ENCODE measurements at regions not wholly inside any gene's neighbourhood (a gene's known extent, or its start where the extent isn't known, plus 50 kb on each side); places are given as distances from the start of the nearest gene placed in this dataset.

GRCh38 chr12:87930033-87930432 lies 99.2 kb downstream of the C12orf50 start:
- H3K4me3 Mint-ChIP-seq, result no peak overlapping the region
- no peaks in the 10 kb centered on the region for H3K27me3 Mint-ChIP-seq
- H3K36me3 Mint-ChIP-seq (ENCODE audit: low read depth), result no peaks in the 10 kb centered on the region
- H3K27ac Mint-ChIP-seq, result no peak overlapping the region
- H3K9me3 Mint-ChIP-seq, result no peaks in the 10 kb centered on the region
- no peaks in the 10 kb centered on the region for H3K4me1 Mint-ChIP-seq (ENCODE audit: low read depth)

- Mint-ChIP-seq H3K9me3 (no peaks in the 10 kb centered on the region), H3K27ac (no peak overlapping the region), H3K27me3 (no peaks in the 10 kb centered on the region), H3K36me3 (ENCODE audit: low read depth) (no peaks in the 10 kb centered on the region), H3K4me3 (no peak overlapping the region), H3K4me1 (ENCODE audit: low read depth) (no peaks in the 10 kb centered on the region)
These were observed 99.9 kb downstream of the C12orf50 start for GRCh38 chr12:87929346-87929745.

GRCh38 chr12:87928031-87928430 lies 101.2 kb downstream of the C12orf50 start:
- no peaks in the 10 kb centered on the region for H3K9me3 Mint-ChIP-seq
- no peaks in the 10 kb centered on the region for H3K36me3 Mint-ChIP-seq (ENCODE audit: low read depth)
- H3K4me1 Mint-ChIP-seq (ENCODE audit: low read depth), result no peaks in the 10 kb centered on the region
- H3K4me3 Mint-ChIP-seq, result no peak overlapping the region
- H3K27me3 Mint-ChIP-seq, result no peaks in the 10 kb centered on the region
- no peak overlapping the region for H3K27ac Mint-ChIP-seq

GRCh38 chr12:87925021-87925420 lies 104.2 kb downstream of the C12orf50 start:
- H3K4me1 Mint-ChIP-seq (ENCODE audit: low read depth), result no peaks in the 10 kb centered on the region
- no peak overlapping the region for H3K27ac Mint-ChIP-seq
- H3K36me3 Mint-ChIP-seq (ENCODE audit: low read depth), result no peaks in the 10 kb centered on the region
- no peak overlapping the region for H3K4me3 Mint-ChIP-seq
- H3K9me3 Mint-ChIP-seq, result no peaks in the 10 kb centered on the region
- H3K27me3 Mint-ChIP-seq, result no peaks in the 10 kb centered on the region

GRCh38 chr12:87924149-87924548 lies 105.1 kb downstream of the C12orf50 start:
- Mint-ChIP-seq H3K27me3 (no peaks in the 10 kb centered on the region), H3K9me3 (no peaks in the 10 kb centered on the region), H3K27ac (no peak overlapping the region), H3K4me1 (ENCODE audit: low read depth) (no peaks in the 10 kb centered on the region), H3K36me3 (ENCODE audit: low read depth) (no peaks in the 10 kb centered on the region), H3K4me3 (no peak overlapping the region)

- Mint-ChIP-seq H3K27ac (no peak overlapping the region), H3K27me3 (no peaks in the 10 kb centered on the region), H3K36me3 (ENCODE audit: low read depth) (no peaks in the 10 kb centered on the region), H3K9me3 (no peaks in the 10 kb centered on the region), H3K4me1 (ENCODE audit: low read depth) (no peaks in the 10 kb centered on the region), H3K4me3 (no peak overlapping the region)
These were observed 105.8 kb downstream of the C12orf50 start for GRCh38 chr12:87923361-87923760.

- H3K4me3 Mint-ChIP-seq, result no peak overlapping the region
These were observed 106.5 kb downstream of the C12orf50 start for GRCh38 chr12:87922736-87923135.

GRCh38 chr12:87921621-87922020 lies 107.6 kb downstream of the C12orf50 start:
- H3K27ac Mint-ChIP-seq, result no peak overlapping the region
- no peaks in the 10 kb centered on the region for H3K4me1 Mint-ChIP-seq (ENCODE audit: low read depth)
- H3K27me3 Mint-ChIP-seq, result no peaks in the 10 kb centered on the region
- H3K9me3 Mint-ChIP-seq, result no peaks in the 10 kb centered on the region
- no peaks in the 10 kb centered on the region for H3K36me3 Mint-ChIP-seq (ENCODE audit: low read depth)
- no peak overlapping the region for H3K4me3 Mint-ChIP-seq

More at GRCh38 chr12:87922736-87923135, 106.5 kb downstream of the C12orf50 start:
- Mint-ChIP-seq H3K4me1 (ENCODE audit: low read depth) (no peaks in the 10 kb centered on the region), H3K36me3 (ENCODE audit: low read depth) (no peaks in the 10 kb centered on the region), H3K27ac (no peak overlapping the region), H3K27me3 (no peaks in the 10 kb centered on the region), H3K9me3 (no peaks in the 10 kb centered on the region)

- H3K27me3 Mint-ChIP-seq, result no peaks in the 10 kb centered on the region
- no peak overlapping the region for H3K27ac Mint-ChIP-seq
- H3K36me3 Mint-ChIP-seq (ENCODE audit: low read depth), result no peaks in the 10 kb centered on the region
These were observed 109.1 kb downstream of the C12orf50 start for GRCh38 chr12:87920139-87920538.

GRCh38 chr12:87901457-87901856 lies 127.7 kb downstream of the C12orf50 start:
- H3K27ac Mint-ChIP-seq, result no peak overlapping the region
- no peaks in the 10 kb centered on the region for H3K9me3 Mint-ChIP-seq
- no peaks in the 10 kb centered on the region for H3K36me3 Mint-ChIP-seq (ENCODE audit: low read depth)
- no peaks in the 10 kb centered on the region for H3K27me3 Mint-ChIP-seq
- no peak overlapping the region for H3K4me3 Mint-ChIP-seq
- H3K4me1 Mint-ChIP-seq (ENCODE audit: low read depth), result no peaks in the 10 kb centered on the region

More at GRCh38 chr12:87920139-87920538, 109.1 kb downstream of the C12orf50 start:
- no peaks in the 10 kb centered on the region for H3K4me1 Mint-ChIP-seq (ENCODE audit: low read depth)
- no peak overlapping the region for H3K4me3 Mint-ChIP-seq
- H3K9me3 Mint-ChIP-seq, result peaks cover 4% of the 10 kb centered on the region

- no peaks in the 10 kb centered on the region for H3K9me3 Mint-ChIP-seq
- no peaks in the 10 kb centered on the region for H3K4me1 Mint-ChIP-seq (ENCODE audit: low read depth)
- H3K36me3 Mint-ChIP-seq (ENCODE audit: low read depth), result no peaks in the 10 kb centered on the region
- no peak overlapping the region for H3K27ac Mint-ChIP-seq
- no peak overlapping the region for H3K4me3 Mint-ChIP-seq
- no peaks in the 10 kb centered on the region for H3K27me3 Mint-ChIP-seq
These were observed 131.5 kb downstream of the C12orf50 start for GRCh38 chr12:87897662-87898061.

- no peaks in the 10 kb centered on the region for H3K4me1 Mint-ChIP-seq (ENCODE audit: low read depth)
- no peaks in the 10 kb centered on the region for H3K9me3 Mint-ChIP-seq
- H3K27me3 Mint-ChIP-seq, result no peaks in the 10 kb centered on the region
- H3K27ac Mint-ChIP-seq, result no peak overlapping the region
- H3K4me3 Mint-ChIP-seq, result no peak overlapping the region
- no peaks in the 10 kb centered on the region for H3K36me3 Mint-ChIP-seq (ENCODE audit: low read depth)
These were observed 145.4 kb downstream of the C12orf50 start for GRCh38 chr12:87883806-87884205.

- Mint-ChIP-seq H3K27ac (no peak overlapping the region), H3K4me3 (no peak overlapping the region), H3K27me3 (no peaks in the 10 kb centered on the region), H3K36me3 (ENCODE audit: low read depth) (no peaks in the 10 kb centered on the region), H3K4me1 (ENCODE audit: low read depth) (no peaks in the 10 kb centered on the region), H3K9me3 (peaks cover 4% of the 10 kb centered on the region)
These were observed 150.1 kb downstream of the C12orf50 start for GRCh38 chr12:87879141-87879540.

GRCh38 chr12:87870493-87871460 lies 158.4 kb downstream of the C12orf50 start:
- Mint-ChIP-seq H3K27me3 (no peaks in the 10 kb centered on the region), H3K9me3 (no peaks in the 10 kb centered on the region), H3K27ac (no peak overlapping the region), H3K36me3 (ENCODE audit: low read depth) (no peaks in the 10 kb centered on the region), H3K4me3 (no peak overlapping the region), H3K4me1 (ENCODE audit: low read depth) (no peaks in the 10 kb centered on the region)

- Mint-ChIP-seq H3K4me1 (ENCODE audit: low read depth) (no peaks in the 10 kb centered on the region), H3K36me3 (ENCODE audit: low read depth) (no peaks in the 10 kb centered on the region), H3K27ac (no peak overlapping the region), H3K4me3 (no peak overlapping the region), H3K27me3 (no peaks in the 10 kb centered on the region), H3K9me3 (no peaks in the 10 kb centered on the region)
These were observed 159.1 kb downstream of the C12orf50 start for GRCh38 chr12:87870061-87870460.
